ENCODE measurements at regions not wholly inside any gene's neighbourhood (a gene's known extent, or its start where the extent isn't known, plus 50 kb on each side); places are given as distances from the start of the nearest gene placed in this dataset.

DNA sequence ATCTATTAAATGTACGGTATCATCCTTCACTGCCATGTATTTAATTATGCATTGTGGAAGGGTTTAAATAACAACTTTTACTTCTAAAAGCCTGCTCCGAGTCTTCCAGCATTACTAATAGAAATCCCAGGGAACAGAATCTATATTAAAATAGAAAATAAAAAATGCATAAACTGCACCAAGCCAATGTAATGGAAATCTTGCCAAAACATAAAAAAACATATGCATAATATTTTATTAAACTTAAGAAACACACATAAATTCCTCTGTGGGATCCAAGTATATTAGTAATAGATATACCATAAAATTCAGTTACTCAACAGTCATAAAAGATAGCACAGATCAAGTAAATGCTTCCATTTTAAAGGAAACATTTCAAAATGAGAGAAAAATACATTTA lies 175.6 kb downstream of the TDRD15 start:
- TF ChIP-seq CTCF (IDR thresholded peaks at IDR 0.05; ENCODE audit: low read depth, low read length) (no peak), EZH2phosphoT487 (IDR thresholded peaks at IDR 0.05; ENCODE audit: low read depth) (no peak)
